Neural cell (in vitro differentiated cells): ENCODE measurements at regions not wholly inside any gene's neighbourhood (a gene's known extent, or its start where the extent isn't known, plus 50 kb on each side); places are given as distances from the start of the nearest gene placed in this dataset.

Experiments
- H2AFZ ChIP-seq: fragments of 200-600, 300-800 bp; sonication (generic), shearing (Covaris generic); 2 replicates; pipeline ENCODE4 v1.6.0; 2014; ENCODE audit warnings: low read depth, mild to moderate bottlenecking, antibody characterized with exemption, low read length, moderate library complexity
- H3F3A ChIP-seq: fragments of 200-600 bp; shearing (Covaris generic); 2 replicates; pipeline ENCODE4 v1.6.1; 2016; ENCODE audit warnings: mild to moderate bottlenecking, moderate library complexity, mixed read lengths, antibody characterized with exemption, low read length; ENCODE audit not compliant: insufficient read depth, poor library complexity, severe bottlenecking
- H3K27ac ChIP-seq: fragments of 200-600, 300-800 bp; sonication (generic), shearing (Covaris generic); 2 replicates; pipeline ENCODE4 v1.5.1; 2014; ENCODE audit warnings: mild to moderate bottlenecking, low read length, moderate library complexity
- H3K27me3 ChIP-seq: fragments of 300-800, 200-600 bp; sonication (generic), shearing (Covaris generic); 2 replicates; pipeline ENCODE4 v1.6.0; 2014; ENCODE audit warnings: mild to moderate bottlenecking, low read depth, low read length, moderate library complexity; ENCODE audit not compliant: insufficient read depth
- H3K36me3 ChIP-seq: fragments of 300-800, 200-600 bp; sonication (generic), shearing (Covaris generic); 2 replicates; pipeline ENCODE4 v1.5.1; 2014; ENCODE audit warnings: mild to moderate bottlenecking, antibody characterized with exemption, low read length, moderate library complexity; ENCODE audit not compliant: insufficient read depth
- H3K4me2 ChIP-seq: fragments of 300-800, 200-600 bp; sonication (generic), shearing (Covaris generic); 2 replicates; pipeline ENCODE4 v1.6.0; 2014; ENCODE audit warnings: mild to moderate bottlenecking, low read length
- H3K4me3 ChIP-seq: fragments of 300-800, 200-600 bp; sonication (generic), shearing (Covaris generic); 2 replicates; pipeline ENCODE4 v1.5.1; 2014; ENCODE audit warnings: mild to moderate bottlenecking, low read length, moderate library complexity
- H3K79me2 ChIP-seq: fragments of 200-600 bp; shearing (Covaris generic); replicated peaks from 2 replicates; pipeline ENCODE4 v1.6.0; 2014; ENCODE audit warnings: mild to moderate bottlenecking, low read length, moderate library complexity; ENCODE audit not compliant: insufficient read depth
- H3K9ac ChIP-seq: fragments of 300-800, 200-600 bp; sonication (generic), shearing (Covaris generic); 2 replicates; pipeline ENCODE4 v1.6.1; 2016; ENCODE audit warnings: mild to moderate bottlenecking, low read length, mixed read lengths
- H3K9me2 ChIP-seq: fragments of 200-600 bp; shearing (Covaris generic); 2 replicates; pipeline ENCODE4 v1.6.1; 2016; ENCODE audit warnings: mild to moderate bottlenecking, low read length, mixed read lengths; ENCODE audit not compliant: insufficient read depth
- H3K9me3 ChIP-seq: fragments of 200-600, 300-800 bp; sonication (generic), shearing (Covaris generic); 2 replicates; pipeline ENCODE4 v1.6.1; 2016; ENCODE audit warnings: mild to moderate bottlenecking, mixed run types, low read length, moderate library complexity, mixed read lengths
- H4K20me1 ChIP-seq: fragments of 200-600 bp; shearing (Covaris generic); 2 replicates; pipeline ENCODE4 v1.6.1; 2016; ENCODE audit warnings: mild to moderate bottlenecking, mixed run types; ENCODE audit not compliant: insufficient read depth
- EP300 ChIP-seq: fragments of 450-650 bp; conservative IDR thresholded peaks from 2 replicates; pipeline ENCODE4 v1.6.1; 2014; ENCODE audit warnings: antibody characterized with exemption, mild to moderate bottlenecking, moderate library complexity; ENCODE audit not compliant: poor library complexity, severe bottlenecking
- EZH2 ChIP-seq: fragments of 200-600, 300-800 bp; shearing (Covaris generic), sonication (generic); IDR thresholded peaks from 2 replicates; pipeline ENCODE4 v1.6.1; 2014; ENCODE audit warnings: antibody characterized with exemption, low read length, borderline replicate concordance, mild to moderate bottlenecking; ENCODE audit not compliant: insufficient read depth, poor library complexity, severe bottlenecking
- MXI1 ChIP-seq: fragments of 450-650 bp; conservative IDR thresholded peaks from 2 replicates; pipeline ENCODE4 v1.6.1; 2014; ENCODE audit warnings: antibody characterized with exemption, mild to moderate bottlenecking; ENCODE audit not compliant: poor library complexity, severe bottlenecking
- POLR2AphosphoS5 ChIP-seq: IDR thresholded peaks from 2 replicates; pipeline ENCODE4 v1.6.1; 2012
- RAD21 ChIP-seq: fragments of 450-650 bp; conservative IDR thresholded peaks from 2 replicates; pipeline ENCODE4 v1.6.1; 2014; ENCODE audit warnings: antibody characterized with exemption, mild to moderate bottlenecking, moderate library complexity
- SMC3 ChIP-seq: fragments of 450-650 bp; conservative IDR thresholded peaks from 2 replicates; pipeline ENCODE4 v1.6.1; 2014; ENCODE audit warnings: antibody characterized with exemption, mild to moderate bottlenecking, moderate library complexity; ENCODE audit not compliant: poor library complexity
- TAF1 ChIP-seq: IDR thresholded peaks from 2 replicates; pipeline ENCODE4 v1.6.1; 2012; ENCODE audit warnings: low read depth
- TF ChIP-seq, protein P1 (sequence below): IDR thresholded peaks from 2 replicates; pipeline ENCODE4 v1.6.1; 2012; ENCODE audit warnings: borderline replicate concordance
- TF ChIP-seq, protein P2 (sequence below): fragments of 450-650 bp; IDR thresholded peaks from 2 replicates; pipeline ENCODE4 v1.5.1; 2014; ENCODE audit warnings: antibody characterized with exemption, mild to moderate bottlenecking, moderate library complexity; ENCODE audit not compliant: poor library complexity, severe bottlenecking

DNA sequence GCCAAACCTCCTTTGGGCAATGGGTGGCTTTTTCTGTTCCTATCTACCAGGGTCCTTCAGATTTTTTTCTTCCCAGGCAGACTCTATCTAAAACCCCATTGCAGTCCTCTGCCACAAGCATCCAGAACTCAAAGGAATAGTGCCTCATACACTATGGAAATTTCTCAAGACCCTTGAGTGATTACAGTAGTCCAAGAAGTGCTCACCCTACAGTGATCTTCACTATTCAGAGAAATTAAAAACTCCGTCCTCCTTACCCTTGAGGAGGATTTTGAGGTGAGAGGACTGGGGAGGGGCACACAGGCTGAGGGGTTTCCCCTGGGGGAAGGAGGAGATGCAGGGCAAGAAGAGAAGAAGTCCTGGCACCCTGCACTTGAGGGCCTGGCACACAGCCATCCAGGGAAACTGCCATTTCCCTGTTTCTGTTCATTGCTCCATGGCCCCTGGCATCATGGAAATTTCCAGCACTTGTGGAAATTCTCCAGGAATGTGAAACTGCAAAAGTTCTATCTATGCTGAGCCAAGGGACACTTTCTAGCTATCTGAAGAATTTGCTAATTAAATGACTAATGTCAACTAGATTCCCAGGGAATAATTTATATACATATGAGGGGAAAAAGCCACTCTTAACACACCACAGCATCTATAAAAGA, 102.5 kb upstream of the ATP1B1 start:
- Histone ChIP-seq H2AFZ (no peak overlapping the region), H4K20me1 (no peaks in the 10 kb centered on the region), H3K79me2 (no peaks in the 10 kb centered on the region), H3K4me2 (no peak overlapping the region), H3K9me3 (no peaks in the 10 kb centered on the region), H3K36me3 (no peaks in the 10 kb centered on the region), H3K27ac (no peak overlapping the region), H3F3A (no peaks in the 10 kb centered on the region), H3K9me2 (no peaks in the 10 kb centered on the region), H3K9ac (no peak overlapping the region), H3K27me3 (no peaks in the 10 kb centered on the region), H3K4me3 (no peak overlapping the region)
- no peak for TF ChIP-seq RAD21
- TF ChIP-seq EP300 = no peak
- no peak for TF ChIP-seq SMC3
- TF ChIP-seq, protein P1, sequence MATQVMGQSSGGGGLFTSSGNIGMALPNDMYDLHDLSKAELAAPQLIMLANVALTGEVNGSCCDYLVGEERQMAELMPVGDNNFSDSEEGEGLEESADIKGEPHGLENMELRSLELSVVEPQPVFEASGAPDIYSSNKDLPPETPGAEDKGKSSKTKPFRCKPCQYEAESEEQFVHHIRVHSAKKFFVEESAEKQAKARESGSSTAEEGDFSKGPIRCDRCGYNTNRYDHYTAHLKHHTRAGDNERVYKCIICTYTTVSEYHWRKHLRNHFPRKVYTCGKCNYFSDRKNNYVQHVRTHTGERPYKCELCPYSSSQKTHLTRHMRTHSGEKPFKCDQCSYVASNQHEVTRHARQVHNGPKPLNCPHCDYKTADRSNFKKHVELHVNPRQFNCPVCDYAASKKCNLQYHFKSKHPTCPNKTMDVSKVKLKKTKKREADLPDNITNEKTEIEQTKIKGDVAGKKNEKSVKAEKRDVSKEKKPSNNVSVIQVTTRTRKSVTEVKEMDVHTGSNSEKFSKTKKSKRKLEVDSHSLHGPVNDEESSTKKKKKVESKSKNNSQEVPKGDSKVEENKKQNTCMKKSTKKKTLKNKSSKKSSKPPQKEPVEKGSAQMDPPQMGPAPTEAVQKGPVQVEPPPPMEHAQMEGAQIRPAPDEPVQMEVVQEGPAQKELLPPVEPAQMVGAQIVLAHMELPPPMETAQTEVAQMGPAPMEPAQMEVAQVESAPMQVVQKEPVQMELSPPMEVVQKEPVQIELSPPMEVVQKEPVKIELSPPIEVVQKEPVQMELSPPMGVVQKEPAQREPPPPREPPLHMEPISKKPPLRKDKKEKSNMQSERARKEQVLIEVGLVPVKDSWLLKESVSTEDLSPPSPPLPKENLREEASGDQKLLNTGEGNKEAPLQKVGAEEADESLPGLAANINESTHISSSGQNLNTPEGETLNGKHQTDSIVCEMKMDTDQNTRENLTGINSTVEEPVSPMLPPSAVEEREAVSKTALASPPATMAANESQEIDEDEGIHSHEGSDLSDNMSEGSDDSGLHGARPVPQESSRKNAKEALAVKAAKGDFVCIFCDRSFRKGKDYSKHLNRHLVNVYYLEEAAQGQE = no peak
- TF ChIP-seq EZH2 = no peak
- TF ChIP-seq, protein P2, sequence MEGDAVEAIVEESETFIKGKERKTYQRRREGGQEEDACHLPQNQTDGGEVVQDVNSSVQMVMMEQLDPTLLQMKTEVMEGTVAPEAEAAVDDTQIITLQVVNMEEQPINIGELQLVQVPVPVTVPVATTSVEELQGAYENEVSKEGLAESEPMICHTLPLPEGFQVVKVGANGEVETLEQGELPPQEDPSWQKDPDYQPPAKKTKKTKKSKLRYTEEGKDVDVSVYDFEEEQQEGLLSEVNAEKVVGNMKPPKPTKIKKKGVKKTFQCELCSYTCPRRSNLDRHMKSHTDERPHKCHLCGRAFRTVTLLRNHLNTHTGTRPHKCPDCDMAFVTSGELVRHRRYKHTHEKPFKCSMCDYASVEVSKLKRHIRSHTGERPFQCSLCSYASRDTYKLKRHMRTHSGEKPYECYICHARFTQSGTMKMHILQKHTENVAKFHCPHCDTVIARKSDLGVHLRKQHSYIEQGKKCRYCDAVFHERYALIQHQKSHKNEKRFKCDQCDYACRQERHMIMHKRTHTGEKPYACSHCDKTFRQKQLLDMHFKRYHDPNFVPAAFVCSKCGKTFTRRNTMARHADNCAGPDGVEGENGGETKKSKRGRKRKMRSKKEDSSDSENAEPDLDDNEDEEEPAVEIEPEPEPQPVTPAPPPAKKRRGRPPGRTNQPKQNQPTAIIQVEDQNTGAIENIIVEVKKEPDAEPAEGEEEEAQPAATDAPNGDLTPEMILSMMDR = no peak
- TF ChIP-seq MXI1 = no peak
- no peak for TF ChIP-seq TAF1
- TF ChIP-seq POLR2AphosphoS5 = no peak

DNA sequence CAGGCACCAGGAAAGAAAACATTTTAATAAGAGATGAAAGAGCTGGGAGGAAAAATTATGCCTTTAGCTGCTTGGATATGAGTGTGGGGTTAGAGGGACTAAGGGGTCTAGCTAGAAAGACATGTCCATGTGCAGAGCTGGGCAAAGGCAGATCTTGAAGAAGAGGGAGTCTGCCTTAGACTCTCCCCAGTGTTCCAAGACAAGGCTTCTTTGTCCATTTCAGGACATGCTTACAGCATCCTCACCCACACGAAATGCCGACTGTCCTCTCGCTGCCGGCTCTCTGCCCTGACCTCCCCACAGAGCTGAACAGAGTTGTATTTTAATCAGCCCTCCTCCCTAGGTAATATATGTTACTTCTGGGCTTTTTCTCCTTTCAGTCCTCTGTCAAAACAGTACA, 100.7 kb upstream of the ATP1B1 start:
- Histone ChIP-seq H3K4me2 (no peak overlapping the region), H3K4me3 (no peak overlapping the region)

More for the DNA sequence above, 100.7 kb upstream of the ATP1B1 start:
- no peaks in the 10 kb centered on the region for H3K36me3 ChIP-seq
- no peaks in the 10 kb centered on the region for H4K20me1 ChIP-seq
- H3K27ac ChIP-seq = no peak overlapping the region
- no peaks in the 10 kb centered on the region for H3K27me3 ChIP-seq
- no peaks in the 10 kb centered on the region for H3K9me3 ChIP-seq
- H3F3A ChIP-seq = no peaks in the 10 kb centered on the region
- H2AFZ ChIP-seq = no peak overlapping the region
- no peaks in the 10 kb centered on the region for H3K9me2 ChIP-seq
- no peak for TF ChIP-seq POLR2AphosphoS5
- no peak for TF ChIP-seq MXI1
- TF ChIP-seq SMC3 = no peak
- no peak for TF ChIP-seq TAF1
- TF ChIP-seq EP300 = no peak
- TF ChIP-seq EZH2 = no peak
- no peak for TF ChIP-seq RAD21
- TF ChIP-seq, protein P1 = no peak
- TF ChIP-seq, protein P2 = no peak
- no peaks in the 10 kb centered on the region for H3K79me2 ChIP-seq
- no peak overlapping the region for H3K9ac ChIP-seq
